ENCODE measurements at regions not wholly inside any gene's neighbourhood (a gene's known extent, or its start where the extent isn't known, plus 50 kb on each side); places are given as distances from the start of the nearest gene placed in this dataset.

GRCh38 chr4:175263537-175263936, 345.4 kb downstream of the ADAM29 start:
- ChIA-PET CTCF (ENCODE audit: partially characterized antibody) (interaction anchor here (0.6 kb wide), 1 partner anchor 47 kb away, joined by 3 read pairs; no protein-coding TSS in a partner anchor), POLR2A (ENCODE audit: partially characterized antibody) (no interaction called here)
- peak overlapping the region in 1 of 4 experiments; percentile 5; a peak in 1 of 8 replicates for H3K4me3 ChIP-seq (ENCODE audit: extremely low read depth in 1 of 4, insufficient read depth in 2 of 4, low read depth in 3 of 4, low read length in 4 of 4)
- no peaks in the 10 kb centered on the region for H3K27me3 ChIP-seq (replicated peaks in 1 of 4; ENCODE audit: control insufficient read depth in 3 of 4, extremely low read depth in 1 of 4, insufficient read depth in 3 of 4, low read length in 3 of 4)
- WGBS, 2 experiments (ENCODE audit: extremely low coverage in 1 of 2, insufficient coverage in 1 of 2, insufficient read length in 1 of 2, insufficient replicate concordance in 2 of 2, low coverage in 1 of 2, low lambda C conversion rate in 2 of 2, missing lambda C conversion rate in 1 of 2) = 94% methylated on average over 1 of the region's 1 CpG; no CpG with 5 or more reads in 1 of the 2 experiments
- H3K18ac ChIP-seq (ENCODE audit: extremely low read depth, low read length) = no peak overlapping the region
- no peak overlapping the region for H2AFZ ChIP-seq (ENCODE audit: low read length)
- no peak overlapping the region for H2BK20ac ChIP-seq (ENCODE audit: low read length)
- H3K56ac ChIP-seq (replicated peaks; ENCODE audit: insufficient read length, low read depth, low read length) = no peak overlapping the region
- no peak overlapping the region for H4K5ac ChIP-seq (ENCODE audit: insufficient read length, low read depth, low read length)
- H2AK5ac ChIP-seq (ENCODE audit: low read depth, low read length) = no peak overlapping the region
- no peaks in the 10 kb centered on the region for H4K20me1 ChIP-seq (replicated peaks in 1 of 2; ENCODE audit: control insufficient read depth in 1 of 2, insufficient read depth in 2 of 2, low read length in 2 of 2)
- no peak overlapping the region for H2BK5ac ChIP-seq (ENCODE audit: low read depth, low read length)
- H3K36me3 ChIP-seq (ENCODE audit: control insufficient read depth in 2 of 4, insufficient read depth in 4 of 4, low read length in 3 of 4) = no peaks in the 10 kb centered on the region
- H3K23me2 ChIP-seq (ENCODE audit: low read depth, low read length) = no peaks in the 10 kb centered on the region
- no peaks in the 10 kb centered on the region for H3K9me3 ChIP-seq (ENCODE audit: insufficient read depth in 2 of 2, low read depth in 1 of 2, low read length in 1 of 2)
- no peak overlapping the region for H4K91ac ChIP-seq (replicated peaks; ENCODE audit: insufficient read length, low read length)
- H3K4me1 ChIP-seq (replicated peaks in 1 of 4; ENCODE audit: control insufficient read depth in 3 of 4, insufficient read depth in 4 of 4, low read length in 3 of 4) = peaks cover 0 to 6% (median 0%) of the 10 kb centered on the region in 4 experiments; a peak in 1 of 7 replicates
- H3K4ac ChIP-seq (replicated peaks; ENCODE audit: insufficient read length, low read depth, low read length) = no peak overlapping the region
- H3K79me2 ChIP-seq (ENCODE audit: control insufficient read depth in 1 of 2, insufficient read depth in 2 of 2, low read length in 2 of 2) = no peaks in the 10 kb centered on the region
- no peak overlapping the region for H3K14ac ChIP-seq (ENCODE audit: insufficient read length)
- no peak overlapping the region for H2BK120ac ChIP-seq (replicated peaks; ENCODE audit: low read depth, low read length)
- H3K79me1 ChIP-seq (ENCODE audit: low read depth, low read length) = no peaks in the 10 kb centered on the region
- H3K27ac ChIP-seq (ENCODE audit: low read depth, low read length) = no peak overlapping the region
- peak overlapping the region; percentile 14 to 31; a peak in 3 of 4 replicates for H3K4me2 ChIP-seq (ENCODE audit: insufficient read depth in 1 of 2, low read depth in 2 of 2, low read length in 2 of 2)
- H2BK15ac ChIP-seq (ENCODE audit: low read length) = no peak overlapping the region
- FAIRE-seq (no peak), DNase-seq (ENCODE audit: low read depth in 1 of 2, low spot score in 2 of 2) (no peak)
- no peak overlapping the region for H2BK12ac ChIP-seq (ENCODE audit: low read depth, low read length)
- no peak overlapping the region for H3K23ac ChIP-seq (ENCODE audit: insufficient read length)
- no peak overlapping the region for H3K9ac ChIP-seq (replicated peaks in 1 of 4; ENCODE audit: extremely low read depth in 1 of 4, low read depth in 3 of 4, low read length in 3 of 4)
- TF ChIP-seq TBP (IDR thresholded peaks at IDR 0.05; ENCODE audit: low read depth, low read length) = no peak
- no peak for TF ChIP-seq KDM4A (IDR thresholded peaks at IDR 0.05; ENCODE audit: low read depth, low read length, severe bottlenecking)
- H4K8ac ChIP-seq (ENCODE audit: extremely low read depth, insufficient read depth, low read length) = no peak overlapping the region

All from H1 (cell line).